HL-60 (cell line): ENCODE measurements at regions not wholly inside any gene's neighbourhood (a gene's known extent, or its start where the extent isn't known, plus 50 kb on each side); places are given as distances from the start of the nearest gene placed in this dataset.

Experiments used
- DNase-seq, 2 experiments: peaks; one replicate each; pipeline ENCODE4 v3.0.0-alpha.2; 2010 to 2020; ENCODE audit warnings: low read depth in 1 of 2, low spot score in 1 of 2
- H3K27ac ChIP-seq: fragments of 250-450 bp; sonication (Bioruptor Pico); replicated peaks from 2 replicates; pipeline ENCODE4 v1.5.1; 2020; ENCODE audit warnings: mild to moderate bottlenecking, moderate library complexity
- H3K27me3 ChIP-seq: fragments of 250-450 bp; sonication (Bioruptor Pico); 2 replicates; pipeline ENCODE4 v1.5.1; 2021; ENCODE audit warnings: mild to moderate bottlenecking, moderate library complexity; ENCODE audit not compliant: insufficient read depth, poor library complexity, severe bottlenecking
- H3K4me3 ChIP-seq: replicated peaks from 2 replicates; pipeline ENCODE4 v1.5.1; 2011; ENCODE audit warnings: mild to moderate bottlenecking, control low read depth, low read length; ENCODE audit not compliant: insufficient read depth
- CTCF ChIP-seq: IDR thresholded peaks from one replicate; pipeline ENCODE4 v1.5.1; 2011; ENCODE audit warnings: low read length, control low read depth, inconsistent platforms; ENCODE audit not compliant: insufficient read depth
- GABPA ChIP-seq: IDR thresholded peaks from 2 replicates; pipeline ENCODE4 v1.6.1; 2012; ENCODE audit warnings: low read depth
- POLR2AphosphoS5 ChIP-seq: IDR thresholded peaks from 2 replicates; pipeline ENCODE4 v1.6.1; 2012; ENCODE audit warnings: low read depth
- SPI1 ChIP-seq: IDR thresholded peaks from 2 replicates; pipeline ENCODE4 v1.6.1; 2012; ENCODE audit warnings: low read depth, mild to moderate bottlenecking, borderline replicate concordance
- TF ChIP-seq, protein P1 (sequence below): IDR thresholded peaks from 2 replicates; pipeline ENCODE4 v1.6.1; 2012; ENCODE audit warnings: low read depth; ENCODE audit not compliant: insufficient replicate concordance

DNA sequence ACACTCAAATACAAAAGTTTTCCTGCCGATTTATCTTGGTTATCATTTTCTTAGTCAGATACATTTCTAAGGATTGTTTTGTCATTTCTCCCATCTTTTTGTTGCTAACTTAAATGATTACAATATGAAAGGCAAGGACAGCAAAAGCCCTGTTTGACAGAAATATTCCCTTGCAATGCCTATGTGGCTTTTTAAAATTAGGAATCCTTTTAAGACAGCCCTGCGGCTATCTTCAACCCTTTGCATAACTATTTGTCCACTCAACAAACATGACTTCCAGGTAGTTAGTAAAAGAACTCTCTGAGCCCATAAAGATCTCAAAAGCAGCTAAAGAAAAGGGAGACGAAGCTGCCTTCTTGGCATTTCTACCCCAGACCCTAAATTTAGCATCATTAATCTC lies 179.7 kb upstream of the CDH20 start:
- TF ChIP-seq POLR2AphosphoS5 (no peak), CTCF (no peak), GABPA (no peak), SPI1 (no peak)
- TF ChIP-seq, protein P1, sequence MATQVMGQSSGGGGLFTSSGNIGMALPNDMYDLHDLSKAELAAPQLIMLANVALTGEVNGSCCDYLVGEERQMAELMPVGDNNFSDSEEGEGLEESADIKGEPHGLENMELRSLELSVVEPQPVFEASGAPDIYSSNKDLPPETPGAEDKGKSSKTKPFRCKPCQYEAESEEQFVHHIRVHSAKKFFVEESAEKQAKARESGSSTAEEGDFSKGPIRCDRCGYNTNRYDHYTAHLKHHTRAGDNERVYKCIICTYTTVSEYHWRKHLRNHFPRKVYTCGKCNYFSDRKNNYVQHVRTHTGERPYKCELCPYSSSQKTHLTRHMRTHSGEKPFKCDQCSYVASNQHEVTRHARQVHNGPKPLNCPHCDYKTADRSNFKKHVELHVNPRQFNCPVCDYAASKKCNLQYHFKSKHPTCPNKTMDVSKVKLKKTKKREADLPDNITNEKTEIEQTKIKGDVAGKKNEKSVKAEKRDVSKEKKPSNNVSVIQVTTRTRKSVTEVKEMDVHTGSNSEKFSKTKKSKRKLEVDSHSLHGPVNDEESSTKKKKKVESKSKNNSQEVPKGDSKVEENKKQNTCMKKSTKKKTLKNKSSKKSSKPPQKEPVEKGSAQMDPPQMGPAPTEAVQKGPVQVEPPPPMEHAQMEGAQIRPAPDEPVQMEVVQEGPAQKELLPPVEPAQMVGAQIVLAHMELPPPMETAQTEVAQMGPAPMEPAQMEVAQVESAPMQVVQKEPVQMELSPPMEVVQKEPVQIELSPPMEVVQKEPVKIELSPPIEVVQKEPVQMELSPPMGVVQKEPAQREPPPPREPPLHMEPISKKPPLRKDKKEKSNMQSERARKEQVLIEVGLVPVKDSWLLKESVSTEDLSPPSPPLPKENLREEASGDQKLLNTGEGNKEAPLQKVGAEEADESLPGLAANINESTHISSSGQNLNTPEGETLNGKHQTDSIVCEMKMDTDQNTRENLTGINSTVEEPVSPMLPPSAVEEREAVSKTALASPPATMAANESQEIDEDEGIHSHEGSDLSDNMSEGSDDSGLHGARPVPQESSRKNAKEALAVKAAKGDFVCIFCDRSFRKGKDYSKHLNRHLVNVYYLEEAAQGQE = no peak
- H3K27me3 ChIP-seq = no peaks in the 10 kb centered on the region
- no peak overlapping the region for H3K4me3 ChIP-seq
- H3K27ac ChIP-seq = no peak overlapping the region
- DNase-seq = no peak

GRCh38 chr18:61154866-61155265 lies 178.4 kb upstream of the CDH20 start:
- no peak overlapping the region for H3K4me3 ChIP-seq
- TF ChIP-seq, protein P1 = no peak
- no peak for TF ChIP-seq SPI1
- no peak for TF ChIP-seq POLR2AphosphoS5
- no peak for TF ChIP-seq GABPA
- no peak for TF ChIP-seq CTCF
- H3K27me3 ChIP-seq = no peaks in the 10 kb centered on the region
- no peak for DNase-seq
- H3K27ac ChIP-seq = no peak overlapping the region

DNA sequence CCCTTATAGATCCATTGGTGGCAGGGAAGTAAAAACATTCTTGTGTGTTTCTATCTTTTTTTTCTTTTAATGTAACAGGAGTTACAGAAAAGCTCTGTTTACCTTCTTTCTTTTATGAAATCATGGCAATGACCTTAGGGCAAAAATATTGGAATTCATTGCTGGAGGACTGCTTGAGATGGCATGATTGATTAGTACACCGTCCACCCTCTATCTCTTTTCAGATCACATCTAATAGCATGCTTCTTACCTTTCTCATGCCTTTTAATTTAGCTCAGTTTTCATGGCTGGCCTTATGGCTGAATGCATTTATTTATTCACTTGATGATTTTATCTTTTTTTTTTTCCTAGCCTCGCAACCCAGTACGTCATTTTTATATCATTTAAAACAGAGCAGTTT lies 177.6 kb upstream of the CDH20 start:
- Histone ChIP-seq H3K27ac (no peak overlapping the region), H3K4me3 (no peak overlapping the region), H3K27me3 (no peaks in the 10 kb centered on the region)
- TF ChIP-seq SPI1 = no peak
- TF ChIP-seq CTCF = no peak
- no peak for TF ChIP-seq GABPA
- TF ChIP-seq POLR2AphosphoS5 = no peak
- TF ChIP-seq, protein P1 = no peak
- no peak for DNase-seq
